ES-I3 (cell line): ENCODE measurements at regions not wholly inside any gene's neighbourhood (a gene's known extent, or its start where the extent isn't known, plus 50 kb on each side); places are given as distances from the start of the nearest gene placed in this dataset.
A peak's percentile ranks its signal among the peaks of the same experiment; 100 is the strongest.

ENCODE experiments used
- H3K36me3 ChIP-seq: 2 replicates; pipeline ENCODE4 v1.6.1; 2013; ENCODE audit warnings: mild to moderate bottlenecking, low read length, control low read depth, moderate library complexity; ENCODE audit not compliant: insufficient read depth
- H3K4me1 ChIP-seq: 2 replicates; pipeline ENCODE4 v1.6.1; 2013; ENCODE audit warnings: mild to moderate bottlenecking, control low read depth, low read length; ENCODE audit not compliant: insufficient read depth
- H3K9ac ChIP-seq: 2 replicates; pipeline ENCODE4 v1.6.1; 2013; ENCODE audit warnings: low read depth, mild to moderate bottlenecking, low read length, moderate library complexity
- H3K9me3 ChIP-seq: 2 replicates; pipeline ENCODE4 v1.6.1; 2013; ENCODE audit warnings: mild to moderate bottlenecking, low read length, moderate library complexity; ENCODE audit not compliant: control insufficient read depth, insufficient read depth

- Histone ChIP-seq H3K9me3 (no peaks in the 10 kb centered on the region), H3K4me1 (peaks cover 32% of the 10 kb centered on the region), H3K36me3 (no peaks in the 10 kb centered on the region), H3K9ac (no peak overlapping the region)
Observed at GRCh38 chrX:69321789-69322188, 156.5 kb upstream of the PJA1 start.

- Histone ChIP-seq H3K36me3 (no peaks in the 10 kb centered on the region), H3K9ac (no peak overlapping the region)
Observed at GRCh38 chrX:69321006-69321655, 155.9 kb upstream of the PJA1 start.

DNA sequence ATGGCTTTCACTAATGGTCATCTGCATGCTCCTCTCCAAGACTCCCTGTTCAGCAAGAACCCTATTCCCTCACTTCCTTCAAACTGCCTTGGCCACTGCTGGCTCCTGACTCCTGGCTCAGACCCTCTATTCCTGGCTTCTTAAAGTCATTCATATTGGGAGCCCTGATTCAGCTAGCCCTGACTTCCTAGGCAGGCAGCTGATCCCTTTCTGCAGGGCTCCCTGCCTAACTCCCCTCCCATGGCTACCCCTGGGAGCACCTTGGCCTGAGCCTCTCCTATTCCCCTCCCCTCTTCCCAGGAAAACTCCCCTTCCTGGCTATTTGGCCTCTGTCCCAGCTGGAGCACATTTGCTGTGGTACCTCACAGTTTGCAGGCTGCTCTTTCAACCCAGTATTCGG is 154.9 kb upstream of the PJA1 start:
- Histone ChIP-seq H3K4me1 (peaks cover 41% of the 10 kb centered on the region), H3K9ac (no peak overlapping the region), H3K9me3 (no peaks in the 10 kb centered on the region), H3K36me3 (no peaks in the 10 kb centered on the region)

More at GRCh38 chrX:69321006-69321655, 155.9 kb upstream of the PJA1 start:
- peaks cover 35% of the 10 kb centered on the region for H3K4me1 ChIP-seq
- no peaks in the 10 kb centered on the region for H3K9me3 ChIP-seq

- Histone ChIP-seq H3K9me3 (no peaks in the 10 kb centered on the region), H3K36me3 (no peaks in the 10 kb centered on the region), H3K4me1 (peaks cover 48% of the 10 kb centered on the region), H3K9ac (no peak overlapping the region)
Observed at GRCh38 chrX:69319376-69319775, 154.1 kb upstream of the PJA1 start.

- no peaks in the 10 kb centered on the region for H3K9me3 ChIP-seq
Observed at GRCh38 chrX:69318651-69319340, 153.5 kb upstream of the PJA1 start.

GRCh38 chrX:69317721-69318120 is 152.5 kb upstream of the PJA1 start:
- Histone ChIP-seq H3K36me3 (no peaks in the 10 kb centered on the region), H3K9ac (no peak overlapping the region), H3K4me1 (peaks cover 49% of the 10 kb centered on the region), H3K9me3 (no peaks in the 10 kb centered on the region)

More at GRCh38 chrX:69318651-69319340, 153.5 kb upstream of the PJA1 start:
- Histone ChIP-seq H3K9ac (no peak overlapping the region), H3K36me3 (no peaks in the 10 kb centered on the region), H3K4me1 (peaks cover 50% of the 10 kb centered on the region)

DNA sequence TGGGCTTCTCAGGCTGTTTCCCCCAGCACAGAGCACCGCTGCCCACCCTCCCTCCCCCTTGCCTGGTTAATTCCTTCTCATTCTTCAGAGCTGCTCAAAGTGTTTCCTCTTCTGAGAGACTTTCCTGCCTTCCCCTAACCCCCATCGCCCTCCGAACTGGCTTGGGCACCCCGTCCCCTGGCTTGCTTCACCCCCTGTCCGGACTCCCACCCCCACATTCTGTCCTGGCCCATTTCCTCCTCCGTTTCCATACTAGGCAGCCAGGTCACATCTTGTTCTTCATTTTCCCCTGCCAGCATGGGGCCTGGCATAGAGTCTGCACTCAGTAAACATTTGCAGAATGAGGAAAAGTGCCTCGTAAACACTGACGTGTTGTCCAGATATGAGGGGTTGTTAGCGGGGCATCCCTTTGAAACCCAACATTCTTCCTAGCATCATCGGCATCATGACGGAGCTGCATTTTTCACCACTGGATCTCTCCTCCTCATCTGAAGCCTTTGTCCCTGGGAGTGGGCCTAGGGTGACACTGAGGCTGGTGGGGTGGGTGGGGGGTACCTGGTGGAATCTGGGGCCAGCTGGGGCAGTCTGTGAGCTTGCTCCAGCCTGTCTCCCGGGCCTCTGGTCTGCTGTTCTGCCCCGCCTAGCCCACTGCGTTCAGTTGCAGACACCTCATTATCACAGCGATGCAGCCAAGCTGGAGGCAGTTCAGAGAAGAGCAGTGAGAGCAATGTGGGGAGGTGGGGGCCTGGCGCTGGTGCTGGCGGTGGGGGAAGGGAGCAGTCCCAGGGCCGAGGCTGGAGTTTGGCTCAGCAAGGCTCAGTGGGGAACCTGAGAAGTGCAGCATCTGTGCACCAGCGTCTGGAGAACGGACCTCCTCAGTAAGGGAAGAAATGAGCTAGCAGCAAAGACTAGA is 149.4 kb upstream of the PJA1 start:
- no peaks in the 10 kb centered on the region for H3K9me3 ChIP-seq
- H3K4me1 ChIP-seq, result peaks cover 44% of the 10 kb centered on the region
- no peaks in the 10 kb centered on the region for H3K36me3 ChIP-seq
- H3K9ac ChIP-seq, result no peak overlapping the region

GRCh38 chrX:69313617-69314290 is 148.5 kb upstream of the PJA1 start:
- Histone ChIP-seq H3K9me3 (no peaks in the 10 kb centered on the region), H3K4me1 (peaks cover 40% of the 10 kb centered on the region), H3K9ac (no peak overlapping the region), H3K36me3 (no peaks in the 10 kb centered on the region)

GRCh38 chrX:69311936-69312670 is 146.8 kb upstream of the PJA1 start:
- H3K4me1 ChIP-seq, result peaks cover 37% of the 10 kb centered on the region
- no peak overlapping the region for H3K9ac ChIP-seq
- H3K9me3 ChIP-seq, result no peaks in the 10 kb centered on the region
- H3K36me3 ChIP-seq, result no peaks in the 10 kb centered on the region

DNA sequence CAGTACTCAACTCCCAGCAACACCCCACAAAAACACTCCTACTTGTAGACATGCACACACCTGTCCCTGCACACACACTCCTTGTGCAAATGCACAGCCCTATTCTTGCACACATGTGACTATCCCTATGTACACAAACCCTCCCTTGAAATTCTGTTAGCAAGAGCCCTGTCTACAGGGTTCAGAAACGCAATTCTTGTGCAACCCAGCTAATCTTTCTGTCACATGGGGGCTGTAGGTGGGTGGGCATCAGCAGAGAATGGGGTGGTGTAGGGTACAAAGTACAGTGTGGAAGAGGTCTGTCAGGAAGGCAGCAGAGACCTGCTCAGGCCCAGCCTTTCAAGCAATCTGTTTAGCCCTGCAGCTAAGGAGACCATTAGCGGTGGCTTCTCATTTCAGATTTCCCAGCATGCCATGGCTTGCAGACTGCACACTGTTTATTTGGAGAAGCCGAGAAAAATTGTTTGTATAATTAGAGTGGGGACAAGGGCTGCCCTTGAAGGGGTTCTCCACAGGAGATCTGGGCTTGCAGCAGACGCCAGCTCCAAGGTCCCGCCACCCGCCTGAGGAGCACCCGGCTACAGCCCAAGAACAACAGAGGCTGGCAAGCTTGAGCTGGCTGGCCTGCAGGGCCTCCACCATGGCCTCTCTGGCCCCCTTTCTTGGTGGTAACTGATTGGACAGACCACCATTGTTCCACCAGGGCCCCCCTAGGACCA is 144.0 kb upstream of the PJA1 start:
- Histone ChIP-seq H3K9me3 (no peaks in the 10 kb centered on the region), H3K4me1 (peaks cover 25% of the 10 kb centered on the region), H3K9ac (no peak overlapping the region), H3K36me3 (no peaks in the 10 kb centered on the region)

GRCh38 chrX:69307756-69308155 is 142.5 kb upstream of the PJA1 start:
- Histone ChIP-seq H3K4me1 (peaks cover 22% of the 10 kb centered on the region), H3K9ac (no peak overlapping the region), H3K9me3 (no peaks in the 10 kb centered on the region), H3K36me3 (no peaks in the 10 kb centered on the region)

DNA sequence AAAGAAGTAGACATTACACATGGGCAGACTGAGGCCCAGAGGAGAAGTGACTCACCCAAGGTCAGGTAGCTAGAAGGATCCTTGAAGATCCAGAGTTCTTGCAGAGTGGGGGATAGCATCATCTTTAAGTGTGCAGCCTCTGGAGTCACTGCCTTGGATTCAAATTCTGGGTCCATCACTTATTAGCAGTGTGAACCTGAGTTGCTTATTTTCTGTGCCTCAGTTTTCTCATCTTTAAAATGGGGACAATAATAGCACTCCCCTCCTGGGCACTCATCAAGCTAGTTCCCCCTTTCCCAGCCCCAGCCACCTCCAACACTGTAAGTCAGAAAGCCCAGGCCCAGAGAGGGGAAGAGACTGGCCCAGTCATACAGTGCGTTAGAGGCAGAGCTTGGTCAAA is 141.8 kb upstream of the PJA1 start:
- H3K9ac ChIP-seq, result no peak overlapping the region
- H3K4me1 ChIP-seq, result peaks cover 22% of the 10 kb centered on the region
- no peaks in the 10 kb centered on the region for H3K9me3 ChIP-seq
- H3K36me3 ChIP-seq, result no peaks in the 10 kb centered on the region

DNA sequence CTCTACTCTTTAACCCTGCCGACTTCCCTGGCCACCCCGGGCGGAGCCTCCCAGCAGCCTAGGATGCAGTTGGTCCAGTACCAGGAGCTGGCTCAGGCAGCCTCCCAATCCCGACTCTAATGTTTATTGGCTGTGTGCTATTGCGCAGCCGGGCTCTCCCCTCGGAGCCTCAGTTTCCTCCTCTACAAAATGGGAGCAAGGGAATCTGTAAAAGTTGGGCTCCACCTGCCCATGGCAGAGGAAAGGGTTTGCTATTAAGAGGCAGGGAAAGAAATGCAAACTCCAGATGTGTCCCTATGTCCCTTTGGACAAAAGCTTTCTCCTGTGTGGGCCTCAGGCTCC is 140.8 kb upstream of the PJA1 start:
- H3K4me1 ChIP-seq, result peaks cover 22% of the 10 kb centered on the region
- H3K9ac ChIP-seq, result peak overlapping the region; percentile 22; the same call in 1 of the 2 replicates
- no peaks in the 10 kb centered on the region for H3K36me3 ChIP-seq
- no peaks in the 10 kb centered on the region for H3K9me3 ChIP-seq
